ENCODE measurements at regions not wholly inside any gene's neighbourhood (a gene's known extent, or its start where the extent isn't known, plus 50 kb on each side); places are given as distances from the start of the nearest gene placed in this dataset.

GRCh38 chr5:125327676-125328075 is 581.2 kb upstream of the ZNF608 start:
- TF ChIP-seq CEBPB (IDR thresholded peaks at IDR 0.05) = no peak
- no peak for TF ChIP-seq EGR1 (IDR thresholded peaks at IDR 0.05)
- TF ChIP-seq TCF12 (IDR thresholded peaks at IDR 0.05; ENCODE audit: low read depth) = no peak
- TF ChIP-seq ZBTB7A (IDR thresholded peaks at IDR 0.05; ENCODE audit: low read depth) = no peak
- TF ChIP-seq MAX (IDR thresholded peaks at IDR 0.05) = no peak
- no peak for TF ChIP-seq TEAD4 (IDR thresholded peaks at IDR 0.05)
- no peak for TF ChIP-seq FOXM1 (IDR thresholded peaks at IDR 0.05; ENCODE audit: borderline replicate concordance, low read depth)
- no peak for TF ChIP-seq REST (IDR thresholded peaks at IDR 0.05; ENCODE audit: low read depth)

GRCh38 chr5:125331987-125332598 is 585.7 kb upstream of the ZNF608 start:
- no peak for TF ChIP-seq CREB1 (IDR thresholded peaks at IDR 0.05; ENCODE audit: low read depth)
- no peak for TF ChIP-seq NFIC (IDR thresholded peaks at IDR 0.05)
- no peak for TF ChIP-seq MAX (IDR thresholded peaks at IDR 0.05)
- no peak for TF ChIP-seq USF1 (IDR thresholded peaks at IDR 0.05)
- no peak for TF ChIP-seq REST (IDR thresholded peaks at IDR 0.05; ENCODE audit: low read depth)
- TF ChIP-seq CEBPB (IDR thresholded peaks at IDR 0.05) = no peak
- TF ChIP-seq FOXM1 (IDR thresholded peaks at IDR 0.05; ENCODE audit: borderline replicate concordance, low read depth) = no peak
- no peak for TF ChIP-seq TEAD4 (IDR thresholded peaks at IDR 0.05)

- TF ChIP-seq TEAD4 (IDR thresholded peaks at IDR 0.05) = no peak
Observed at GRCh38 chr5:125333416-125333815, 587.0 kb upstream of the ZNF608 start.

- TF ChIP-seq TEAD4 (IDR thresholded peaks at IDR 0.05) (no peak), EGR1 (IDR thresholded peaks at IDR 0.05) (no peak)
Observed at GRCh38 chr5:125336401-125336800, 590.0 kb upstream of the ZNF608 start.

GRCh38 chr5:125337294-125337693 is 590.9 kb upstream of the ZNF608 start:
- no peak for TF ChIP-seq USF1 (IDR thresholded peaks at IDR 0.05)
- TF ChIP-seq REST (IDR thresholded peaks at IDR 0.05; ENCODE audit: low read depth) = no peak
- TF ChIP-seq TEAD4 (IDR thresholded peaks at IDR 0.05) = no peak
- TF ChIP-seq FOXM1 (IDR thresholded peaks at IDR 0.05; ENCODE audit: borderline replicate concordance, low read depth) = no peak
- no peak for TF ChIP-seq NFIC (IDR thresholded peaks at IDR 0.05)
- TF ChIP-seq CREB1 (IDR thresholded peaks at IDR 0.05; ENCODE audit: low read depth) = no peak
- TF ChIP-seq EGR1 (IDR thresholded peaks at IDR 0.05) = no peak
- no peak for TF ChIP-seq ZBTB7A (IDR thresholded peaks at IDR 0.05; ENCODE audit: low read depth)
- TF ChIP-seq RAD21 (IDR thresholded peaks at IDR 0.05; ENCODE audit: low read depth) = no peak
- TF ChIP-seq YY1 (IDR thresholded peaks at IDR 0.05; ENCODE audit: low read depth) = no peak
- TF ChIP-seq TAF1 (IDR thresholded peaks at IDR 0.05; ENCODE audit: low read depth) = no peak
- TF ChIP-seq CEBPB (IDR thresholded peaks at IDR 0.05) = no peak
- no peak for TF ChIP-seq MAX (IDR thresholded peaks at IDR 0.05)
- no peak for TF ChIP-seq TCF12 (IDR thresholded peaks at IDR 0.05; ENCODE audit: low read depth)
- TF ChIP-seq EP300 (IDR thresholded peaks at IDR 0.05; ENCODE audit: borderline replicate concordance) = no peak
